Liver (tissue), 8 donors: ENCODE measurements at regions not wholly inside any gene's neighbourhood (a gene's known extent, or its start where the extent isn't known, plus 50 kb on each side); places are given as distances from the start of the nearest gene placed in this dataset.

Experiments
- DNase-seq: peaks from one replicate; pipeline ENCODE4 v3.0.0-alpha.2; 2017; ENCODE audit warnings: low spot score
- H3K27ac ChIP-seq, 2 donors: one replicate each; pipeline ENCODE4 v1.7.0; 2013; ENCODE audit warnings: inconsistent platforms in 2 of 2, low read length in 2 of 2, control low read depth in 1 of 2, low read depth in 1 of 2, mild to moderate bottlenecking in 1 of 2
- H3K27me3 ChIP-seq, 4 donors: one replicate each; pipeline versions ENCODE4 v1.6.1 to v1.7.0; 2013; ENCODE audit warnings: low read length in 3 of 4, inconsistent platforms in 1 of 4, mild to moderate bottlenecking in 1 of 4, moderate library complexity in 1 of 4; ENCODE audit not compliant: control insufficient read depth in 4 of 4, insufficient read depth in 4 of 4
- H3K36me3 ChIP-seq, 4 donors: one replicate each; pipeline versions ENCODE4 v1.6.1 to v1.7.0; 2013; ENCODE audit warnings: low read length in 3 of 4, mild to moderate bottlenecking in 3 of 4, low read depth in 1 of 4, moderate library complexity in 1 of 4; ENCODE audit not compliant: control insufficient read depth in 4 of 4, insufficient read depth in 3 of 4
- H3K4me1 ChIP-seq, 4 donors: one replicate each; pipeline versions ENCODE4 v1.6.1 to v1.7.0; 2013; ENCODE audit warnings: low read length in 3 of 4, mild to moderate bottlenecking in 3 of 4, moderate library complexity in 1 of 4; ENCODE audit not compliant: control insufficient read depth in 4 of 4, insufficient read depth in 4 of 4
- H3K4me3 ChIP-seq, 3 donors: one replicate each; pipeline versions ENCODE4 v1.6.1 to v1.7.0; 2013; ENCODE audit warnings: low read length in 3 of 3, control low read depth in 1 of 3, low read depth in 1 of 3, mild to moderate bottlenecking in 1 of 3
- H3K9ac ChIP-seq, 2 donors: one replicate each; pipeline ENCODE4 v1.7.0; 2013; ENCODE audit warnings: low read length in 2 of 2, mild to moderate bottlenecking in 2 of 2, moderate library complexity in 2 of 2, control low read depth in 1 of 2, low read depth in 1 of 2
- H3K9me3 ChIP-seq, 4 donors: one replicate each; pipeline versions ENCODE4 v1.6.1 to v1.7.0; 2013; ENCODE audit warnings: low read length in 3 of 4; ENCODE audit not compliant: control insufficient read depth in 4 of 4
- ATF3 ChIP-seq: IDR thresholded peaks from 2 replicates; pipeline ENCODE4 v1.6.1; 2016; ENCODE audit warnings: antibody characterized with exemption
- CTCF ChIP-seq: fragments of 150-350 bp; IDR thresholded peaks from 2 replicates; pipeline ENCODE4 v1.5.1; 2017; ENCODE audit warnings: improper control_type of control experiment, low read depth, low read length; ENCODE audit not compliant: missing input control
- EGR1 ChIP-seq, 2 donors: IDR thresholded peaks; 2 replicates each; pipeline ENCODE4 v1.6.1; 2016 to 2018; ENCODE audit warnings: antibody characterized with exemption in 2 of 2, low read depth in 2 of 2
- FOXA1 ChIP-seq: IDR thresholded peaks from 2 replicates; pipeline ENCODE4 v1.6.1; 2016; ENCODE audit warnings: antibody characterized with exemption
- FOXA2 ChIP-seq: IDR thresholded peaks from 2 replicates; pipeline ENCODE4 v1.6.1; 2016; ENCODE audit warnings: antibody characterized with exemption
- GABPA ChIP-seq, 2 donors: IDR thresholded peaks in 1 of 2; conservative IDR thresholded peaks in 1 of 2; 2 replicates each; pipeline ENCODE4 v1.6.1; 2016; ENCODE audit warnings: antibody characterized with exemption in 2 of 2, mild to moderate bottlenecking in 1 of 2, moderate library complexity in 1 of 2
- HNF4A ChIP-seq, 2 donors: conservative IDR thresholded peaks; 2 replicates each; pipeline ENCODE4 v1.6.1; 2016; ENCODE audit warnings: antibody characterized with exemption in 2 of 2, mild to moderate bottlenecking in 2 of 2
- HNF4G ChIP-seq: IDR thresholded peaks from 2 replicates; pipeline ENCODE4 v1.6.1; 2016; ENCODE audit warnings: antibody characterized with exemption
- JUND ChIP-seq, 2 donors: IDR thresholded peaks; 2 replicates each; pipeline ENCODE4 v1.6.1; 2016; ENCODE audit warnings: antibody characterized with exemption in 2 of 2
- MAX ChIP-seq: IDR thresholded peaks from 2 replicates; pipeline ENCODE4 v1.6.1; 2016; ENCODE audit warnings: antibody characterized with exemption
- NR2F2 ChIP-seq: IDR thresholded peaks from 2 replicates; pipeline ENCODE4 v1.6.1; 2016; ENCODE audit warnings: antibody characterized with exemption
- RAD21 ChIP-seq, 2 donors: IDR thresholded peaks; 2 replicates each; pipeline ENCODE4 v1.6.1; 2016; ENCODE audit warnings: antibody characterized with exemption in 2 of 2, mild to moderate bottlenecking in 2 of 2
- REST ChIP-seq: IDR thresholded peaks from 2 replicates; pipeline ENCODE4 v1.6.1; 2016; ENCODE audit warnings: antibody characterized with exemption, mild to moderate bottlenecking
- RXRA ChIP-seq, 2 donors: IDR thresholded peaks; 2 replicates each; pipeline ENCODE4 v1.6.1; 2017 to 2018; ENCODE audit warnings: antibody characterized with exemption in 2 of 2, mild to moderate bottlenecking in 1 of 2
- SP1 ChIP-seq: IDR thresholded peaks from 2 replicates; pipeline ENCODE4 v1.6.1; 2018; ENCODE audit warnings: antibody characterized with exemption, mild to moderate bottlenecking
- TAF1 ChIP-seq: conservative IDR thresholded peaks from 2 replicates; pipeline ENCODE4 v1.6.1; 2016; ENCODE audit warnings: antibody characterized with exemption, mild to moderate bottlenecking
- YY1 ChIP-seq: IDR thresholded peaks from 2 replicates; pipeline ENCODE4 v1.6.1; 2016; ENCODE audit warnings: antibody characterized with exemption, mild to moderate bottlenecking
- ZBTB33 ChIP-seq: IDR thresholded peaks from 2 replicates; pipeline ENCODE4 v1.6.1; 2016; ENCODE audit warnings: antibody characterized with exemption
- WGBS: extraction: QIAGEN DNeasy Blood & Tissue Kit; methylation state at CpG from one replicate; pipeline ENCODE4 v1.1.7; 2013; 5-methylcytosine and 5-hydroxymethylcytosine counted together
- donor health status: healthy.
- donor health status: healthy.
- donor health status: healthy.
- donor health status: healthy.
- donor health status: healthy.

GRCh38 chr4:181289198-181289597 is 954.0 kb upstream of the TENM3 start:
- peaks cover 0 to 7% (median 0%) of the 10 kb centered on the region in 4 donors for H3K27me3 ChIP-seq
- WGBS: 48% methylated on average over 7 of the region's 7 CpGs
- no peak for DNase-seq
- no peak for TF ChIP-seq EGR1 (IDR thresholded peaks at IDR 0.05; ENCODE audit: low read depth in 2 of 2)
- TF ChIP-seq MAX: no peak
- TF ChIP-seq ZBTB33: no peak
- no peak for TF ChIP-seq CTCF
- TF ChIP-seq ATF3: no peak
- no peak for TF ChIP-seq HNF4G
- TF ChIP-seq HNF4A (conservative IDR thresholded peaks at IDR 0.05): no peak
- no peak for TF ChIP-seq RXRA (IDR thresholded peaks at IDR 0.05)
- no peak for TF ChIP-seq YY1
- no peak for TF ChIP-seq FOXA1
- TF ChIP-seq JUND (IDR thresholded peaks at IDR 0.05): no peak
- TF ChIP-seq NR2F2: no peak
- TF ChIP-seq GABPA (IDR thresholded peaks at IDR 0.05 in 1 of 2, conservative IDR thresholded peaks at IDR 0.05 in 1 of 2): no peak
- no peak for TF ChIP-seq REST
- TF ChIP-seq SP1: no peak
- no peaks in the 10 kb centered on the region for H3K36me3 ChIP-seq
- H3K4me3 ChIP-seq: no peak overlapping the region
- H3K27ac ChIP-seq: no peak overlapping the region
- H3K9ac ChIP-seq: no peak overlapping the region
- no peaks in the 10 kb centered on the region for H3K9me3 ChIP-seq
- H3K4me1 ChIP-seq: no peaks in the 10 kb centered on the region

GRCh38 chr4:181291615-181292014 is 951.6 kb upstream of the TENM3 start:
- no peak overlapping the region for H3K4me3 ChIP-seq
- DNase-seq: no peak
- no peak overlapping the region for H3K27ac ChIP-seq
- H3K36me3 ChIP-seq: no peaks in the 10 kb centered on the region
- H3K4me1 ChIP-seq: no peaks in the 10 kb centered on the region
- H3K27me3 ChIP-seq: peaks cover 0 to 10% (median 1%) of the 10 kb centered on the region in 4 donors
- WGBS: 90% methylated on average over 5 of the region's 5 CpGs
- H3K9me3 ChIP-seq: no peaks in the 10 kb centered on the region
- H3K9ac ChIP-seq: no peak overlapping the region
- TF ChIP-seq RAD21 (IDR thresholded peaks at IDR 0.05): no peak
- TF ChIP-seq FOXA2: no peak
- TF ChIP-seq NR2F2: no peak
- TF ChIP-seq EGR1 (IDR thresholded peaks at IDR 0.05; ENCODE audit: low read depth in 2 of 2): no peak
- TF ChIP-seq TAF1: no peak
- no peak for TF ChIP-seq CTCF
- TF ChIP-seq YY1: no peak
- no peak for TF ChIP-seq FOXA1
- TF ChIP-seq RXRA (IDR thresholded peaks at IDR 0.05): no peak
- no peak for TF ChIP-seq HNF4G
- no peak for TF ChIP-seq MAX
- no peak for TF ChIP-seq REST
